Transverse colon (tissue), 4 donors: ENCODE measurements at regions not wholly inside any gene's neighbourhood (a gene's known extent, or its start where the extent isn't known, plus 50 kb on each side); places are given as distances from the start of the nearest gene placed in this dataset.

ENCODE experiments used
- EP300 ChIP-seq: sonication (generic); formaldehyde crosslinking; IDR thresholded peaks from one replicate; pipeline ENCODE4 v1.6.1; 2017; ENCODE audit warnings: antibody characterized with exemption, low read depth
- POLR2A ChIP-seq: fragments of 450-650 bp; IDR thresholded peaks from one replicate; pipeline ENCODE4 v1.6.1; 2016; ENCODE audit warnings: antibody characterized with exemption, mild to moderate bottlenecking, moderate library complexity
- POLR2AphosphoS5 ChIP-seq, 3 donors: sonication (generic); formaldehyde crosslinking; IDR thresholded peaks; one replicate each; pipeline ENCODE4 v1.6.1; 2016; ENCODE audit warnings: antibody characterized with exemption in 3 of 3
- TF ChIP-seq, protein P1 (sequence below), 5 experiments: fragments of 200-600 bp in 3 of 5; fragments of 450-650 bp in 2 of 5; sonication (generic) in 3 of 5; IDR thresholded peaks; 1 replicate in 2 of 5; 2 replicates in 3 of 5; pipeline ENCODE4 v1.5.1; 2016 to 2017; ENCODE audit warnings: antibody characterized with exemption in 5 of 5, inconsistent platforms in 3 of 5, mild to moderate bottlenecking in 2 of 5, moderate library complexity in 1 of 5

DNA sequence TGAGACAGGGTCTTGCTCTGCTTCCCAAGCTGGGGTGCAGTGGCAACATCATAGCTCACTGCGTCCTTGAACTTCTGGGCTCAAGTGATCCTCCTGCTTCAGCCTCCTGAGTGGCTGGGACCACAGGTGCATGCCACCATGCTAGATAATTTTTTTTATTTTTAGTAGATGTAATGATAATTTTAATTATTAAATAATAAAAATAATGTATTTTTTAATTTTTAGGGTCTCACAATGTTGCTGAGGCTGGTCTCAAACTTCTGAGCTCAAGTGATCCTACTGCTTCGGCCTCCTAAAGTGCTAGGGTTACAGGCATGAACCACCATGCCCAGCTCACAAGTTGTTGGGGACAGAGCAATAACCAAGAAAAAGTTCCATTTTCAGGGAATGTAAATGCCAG lies 138.0 kb upstream of the RALGAPA2 start:
- no peak for TF ChIP-seq POLR2A
- TF ChIP-seq POLR2AphosphoS5 (IDR thresholded peaks at IDR 0.05), result no peak
- TF ChIP-seq, protein P1, sequence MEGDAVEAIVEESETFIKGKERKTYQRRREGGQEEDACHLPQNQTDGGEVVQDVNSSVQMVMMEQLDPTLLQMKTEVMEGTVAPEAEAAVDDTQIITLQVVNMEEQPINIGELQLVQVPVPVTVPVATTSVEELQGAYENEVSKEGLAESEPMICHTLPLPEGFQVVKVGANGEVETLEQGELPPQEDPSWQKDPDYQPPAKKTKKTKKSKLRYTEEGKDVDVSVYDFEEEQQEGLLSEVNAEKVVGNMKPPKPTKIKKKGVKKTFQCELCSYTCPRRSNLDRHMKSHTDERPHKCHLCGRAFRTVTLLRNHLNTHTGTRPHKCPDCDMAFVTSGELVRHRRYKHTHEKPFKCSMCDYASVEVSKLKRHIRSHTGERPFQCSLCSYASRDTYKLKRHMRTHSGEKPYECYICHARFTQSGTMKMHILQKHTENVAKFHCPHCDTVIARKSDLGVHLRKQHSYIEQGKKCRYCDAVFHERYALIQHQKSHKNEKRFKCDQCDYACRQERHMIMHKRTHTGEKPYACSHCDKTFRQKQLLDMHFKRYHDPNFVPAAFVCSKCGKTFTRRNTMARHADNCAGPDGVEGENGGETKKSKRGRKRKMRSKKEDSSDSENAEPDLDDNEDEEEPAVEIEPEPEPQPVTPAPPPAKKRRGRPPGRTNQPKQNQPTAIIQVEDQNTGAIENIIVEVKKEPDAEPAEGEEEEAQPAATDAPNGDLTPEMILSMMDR (IDR thresholded peaks at IDR 0.05), result no peak
- no peak for TF ChIP-seq EP300
